ENCODE measurements at regions not wholly inside any gene's neighbourhood (a gene's known extent, or its start where the extent isn't known, plus 50 kb on each side); places are given as distances from the start of the nearest gene placed in this dataset.

DNA sequence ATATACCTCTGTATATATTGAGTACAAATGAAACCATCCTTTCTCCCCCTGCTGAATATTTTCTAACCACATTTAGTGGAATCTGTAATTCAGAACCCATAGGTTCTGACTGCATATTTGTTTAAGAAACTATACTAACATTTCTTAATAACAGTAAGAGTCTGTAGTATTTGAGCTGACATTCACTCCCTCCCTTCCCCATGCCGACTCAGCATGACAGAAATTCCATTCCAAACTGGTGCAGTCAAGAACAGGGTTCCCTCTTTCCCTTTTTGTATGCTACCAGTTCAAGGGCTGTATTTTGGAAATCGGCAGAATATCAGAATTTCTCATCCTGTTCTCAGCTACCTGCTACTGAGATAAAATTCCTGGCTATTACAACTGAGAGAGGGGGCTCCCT, 796.6 kb upstream of the DPPA4 start:
- TF ChIP-seq SMC3 (conservative IDR thresholded peaks at IDR 0.05; ENCODE audit: poor library complexity): no peak
- TF ChIP-seq, protein P1, sequence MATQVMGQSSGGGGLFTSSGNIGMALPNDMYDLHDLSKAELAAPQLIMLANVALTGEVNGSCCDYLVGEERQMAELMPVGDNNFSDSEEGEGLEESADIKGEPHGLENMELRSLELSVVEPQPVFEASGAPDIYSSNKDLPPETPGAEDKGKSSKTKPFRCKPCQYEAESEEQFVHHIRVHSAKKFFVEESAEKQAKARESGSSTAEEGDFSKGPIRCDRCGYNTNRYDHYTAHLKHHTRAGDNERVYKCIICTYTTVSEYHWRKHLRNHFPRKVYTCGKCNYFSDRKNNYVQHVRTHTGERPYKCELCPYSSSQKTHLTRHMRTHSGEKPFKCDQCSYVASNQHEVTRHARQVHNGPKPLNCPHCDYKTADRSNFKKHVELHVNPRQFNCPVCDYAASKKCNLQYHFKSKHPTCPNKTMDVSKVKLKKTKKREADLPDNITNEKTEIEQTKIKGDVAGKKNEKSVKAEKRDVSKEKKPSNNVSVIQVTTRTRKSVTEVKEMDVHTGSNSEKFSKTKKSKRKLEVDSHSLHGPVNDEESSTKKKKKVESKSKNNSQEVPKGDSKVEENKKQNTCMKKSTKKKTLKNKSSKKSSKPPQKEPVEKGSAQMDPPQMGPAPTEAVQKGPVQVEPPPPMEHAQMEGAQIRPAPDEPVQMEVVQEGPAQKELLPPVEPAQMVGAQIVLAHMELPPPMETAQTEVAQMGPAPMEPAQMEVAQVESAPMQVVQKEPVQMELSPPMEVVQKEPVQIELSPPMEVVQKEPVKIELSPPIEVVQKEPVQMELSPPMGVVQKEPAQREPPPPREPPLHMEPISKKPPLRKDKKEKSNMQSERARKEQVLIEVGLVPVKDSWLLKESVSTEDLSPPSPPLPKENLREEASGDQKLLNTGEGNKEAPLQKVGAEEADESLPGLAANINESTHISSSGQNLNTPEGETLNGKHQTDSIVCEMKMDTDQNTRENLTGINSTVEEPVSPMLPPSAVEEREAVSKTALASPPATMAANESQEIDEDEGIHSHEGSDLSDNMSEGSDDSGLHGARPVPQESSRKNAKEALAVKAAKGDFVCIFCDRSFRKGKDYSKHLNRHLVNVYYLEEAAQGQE (IDR thresholded peaks at IDR 0.05; ENCODE audit: borderline replicate concordance): no peak
- TF ChIP-seq, protein P2, sequence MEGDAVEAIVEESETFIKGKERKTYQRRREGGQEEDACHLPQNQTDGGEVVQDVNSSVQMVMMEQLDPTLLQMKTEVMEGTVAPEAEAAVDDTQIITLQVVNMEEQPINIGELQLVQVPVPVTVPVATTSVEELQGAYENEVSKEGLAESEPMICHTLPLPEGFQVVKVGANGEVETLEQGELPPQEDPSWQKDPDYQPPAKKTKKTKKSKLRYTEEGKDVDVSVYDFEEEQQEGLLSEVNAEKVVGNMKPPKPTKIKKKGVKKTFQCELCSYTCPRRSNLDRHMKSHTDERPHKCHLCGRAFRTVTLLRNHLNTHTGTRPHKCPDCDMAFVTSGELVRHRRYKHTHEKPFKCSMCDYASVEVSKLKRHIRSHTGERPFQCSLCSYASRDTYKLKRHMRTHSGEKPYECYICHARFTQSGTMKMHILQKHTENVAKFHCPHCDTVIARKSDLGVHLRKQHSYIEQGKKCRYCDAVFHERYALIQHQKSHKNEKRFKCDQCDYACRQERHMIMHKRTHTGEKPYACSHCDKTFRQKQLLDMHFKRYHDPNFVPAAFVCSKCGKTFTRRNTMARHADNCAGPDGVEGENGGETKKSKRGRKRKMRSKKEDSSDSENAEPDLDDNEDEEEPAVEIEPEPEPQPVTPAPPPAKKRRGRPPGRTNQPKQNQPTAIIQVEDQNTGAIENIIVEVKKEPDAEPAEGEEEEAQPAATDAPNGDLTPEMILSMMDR (IDR thresholded peaks at IDR 0.05; ENCODE audit: poor library complexity, severe bottlenecking): no peak
- TF ChIP-seq EZH2 (IDR thresholded peaks at IDR 0.05; ENCODE audit: borderline replicate concordance, insufficient read depth, low read length, poor library complexity, severe bottlenecking): no peak
